ENCODE measurements at regions not wholly inside any gene's neighbourhood (a gene's known extent, or its start where the extent isn't known, plus 50 kb on each side); places are given as distances from the start of the nearest gene placed in this dataset.

- H3K4me3 ChIP-seq (ENCODE audit: low read depth, low read length, poor library complexity, severe bottlenecking), result no peak overlapping the region
- no peaks in the 10 kb centered on the region for H3K9me3 ChIP-seq (ENCODE audit: low read depth, low read length, poor library complexity, severe bottlenecking)
- intact Hi-C loops (cut with micrococcal nuclease; ENCODE audit: unreplicated experiment), result no loop called here
- no peaks in the 10 kb centered on the region for H3K36me3 ChIP-seq (ENCODE audit: insufficient read depth, low read length, poor library complexity, severe bottlenecking)
- ChIA-PET CTCF (no interaction called here), POLR2A (ENCODE audit: low non-redundant PET) (no interaction called here)
- no TSS peak for BruUV-seq (replicated peaks)
- TF ChIP-seq CTCF (conservative IDR thresholded peaks at IDR 0.05; ENCODE audit: low read depth, low read length), result no peak
- TF ChIP-seq EZH2 (IDR thresholded peaks at IDR 0.05; ENCODE audit: borderline replicate concordance, low read depth, low read length, poor library complexity, severe bottlenecking), result no peak
- no peak overlapping the region for H3K27ac ChIP-seq (ENCODE audit: low read depth, low read length, poor library complexity, severe bottlenecking)
- H3K4me1 ChIP-seq (ENCODE audit: insufficient read depth, low read length, poor library complexity, severe bottlenecking), result no peaks in the 10 kb centered on the region
- H3K27me3 ChIP-seq (replicated peaks; ENCODE audit: insufficient read depth, low read depth, low read length, poor library complexity), result no peaks in the 10 kb centered on the region
- DNase-seq (ENCODE audit: low spot score), result no peak
Measured at GRCh38 chr2:136182315-136182714, 64.4 kb upstream of the CXCR4 start.

- DNase-seq (ENCODE audit: low spot score), result no peak
- no TSS peak for BruUV-seq (replicated peaks)
- Histone ChIP-seq H3K27ac (ENCODE audit: low read depth, low read length, poor library complexity, severe bottlenecking) (no peak overlapping the region), H3K36me3 (ENCODE audit: insufficient read depth, low read length, poor library complexity, severe bottlenecking) (no peaks in the 10 kb centered on the region), H3K9me3 (ENCODE audit: low read depth, low read length, poor library complexity, severe bottlenecking) (no peaks in the 10 kb centered on the region), H3K4me1 (ENCODE audit: insufficient read depth, low read length, poor library complexity, severe bottlenecking) (no peaks in the 10 kb centered on the region), H3K27me3 (replicated peaks; ENCODE audit: insufficient read depth, low read depth, low read length, poor library complexity) (no peaks in the 10 kb centered on the region), H3K4me3 (ENCODE audit: low read depth, low read length, poor library complexity, severe bottlenecking) (no peak overlapping the region)
- no peak for TF ChIP-seq CTCF (conservative IDR thresholded peaks at IDR 0.05; ENCODE audit: low read depth, low read length)
- no peak for TF ChIP-seq EZH2 (IDR thresholded peaks at IDR 0.05; ENCODE audit: borderline replicate concordance, low read depth, low read length, poor library complexity, severe bottlenecking)
- intact Hi-C loops (cut with micrococcal nuclease; ENCODE audit: unreplicated experiment), result no loop called here
- ChIA-PET POLR2A (ENCODE audit: low non-redundant PET) (no interaction called here), CTCF (no interaction called here)
Measured at GRCh38 chr2:136179602-136179975, 61.6 kb upstream of the CXCR4 start.

GRCh38 chr2:136178941-136179601 lies 61.1 kb upstream of the CXCR4 start:
- TF ChIP-seq EZH2 (IDR thresholded peaks at IDR 0.05; ENCODE audit: borderline replicate concordance, low read depth, low read length, poor library complexity, severe bottlenecking) (no peak), CTCF (conservative IDR thresholded peaks at IDR 0.05; ENCODE audit: low read depth, low read length) (no peak)
- no peaks in the 10 kb centered on the region for H3K36me3 ChIP-seq (ENCODE audit: insufficient read depth, low read length, poor library complexity, severe bottlenecking)
- DNase-seq (ENCODE audit: low spot score), result no peak
- H3K4me1 ChIP-seq (ENCODE audit: insufficient read depth, low read length, poor library complexity, severe bottlenecking), result no peaks in the 10 kb centered on the region
- BruUV-seq (replicated peaks), result no TSS peak
- ChIA-PET CTCF (no interaction called here), POLR2A (ENCODE audit: low non-redundant PET) (no interaction called here)
- H3K27me3 ChIP-seq (replicated peaks; ENCODE audit: insufficient read depth, low read depth, low read length, poor library complexity), result no peaks in the 10 kb centered on the region
- no peaks in the 10 kb centered on the region for H3K9me3 ChIP-seq (ENCODE audit: low read depth, low read length, poor library complexity, severe bottlenecking)
- no peak overlapping the region for H3K27ac ChIP-seq (ENCODE audit: low read depth, low read length, poor library complexity, severe bottlenecking)
- intact Hi-C loops (cut with micrococcal nuclease; ENCODE audit: unreplicated experiment), result no loop called here
- H3K4me3 ChIP-seq (ENCODE audit: low read depth, low read length, poor library complexity, severe bottlenecking), result no peak overlapping the region
